Stimulated activated naive B cell treated with anti-CD40 and anti-IgM and Interleukin-4, amounts not matched to agents 10 μg/mL and 1 μg/mL and 100 μg/mL, for 72 hours (primary cell): ENCODE measurements at regions not wholly inside any gene's neighbourhood (a gene's known extent, or its start where the extent isn't known, plus 50 kb on each side); places are given as distances from the start of the nearest gene placed in this dataset.

Experiments used
- ATAC-seq, 2 donors: fragments of 150-1000 bp; cut with Tn5 transposase; replicated peaks; 2 replicates each; pipeline ENCODE4 v1.10.0; 2021; ENCODE audit warnings: moderate library complexity in 1 of 2
- DNase-seq: peaks from one replicate; pipeline ENCODE4 v3.0.0; 2021
- H3K27ac Mint-ChIP-seq: one replicate; pipeline ENCODE4 v1.8.0; 2022; ENCODE audit warnings: mild to moderate bottlenecking, mixed read lengths
- H3K27me3 Mint-ChIP-seq, 2 donors: one replicate each; pipeline ENCODE4 v1.8.0; 2022; ENCODE audit warnings: mixed read lengths in 2 of 2
- H3K36me3 Mint-ChIP-seq, 2 donors: one replicate each; pipeline ENCODE4 v1.8.0; 2022; ENCODE audit warnings: mixed read lengths in 2 of 2, mild to moderate bottlenecking in 1 of 2
- H3K4me1 Mint-ChIP-seq, 2 donors: one replicate each; pipeline ENCODE4 v1.8.0; 2022; ENCODE audit warnings: mixed read lengths in 2 of 2, mild to moderate bottlenecking in 1 of 2
- H3K4me3 Mint-ChIP-seq, 2 donors: one replicate each; pipeline ENCODE4 v1.8.0; 2022; ENCODE audit warnings: mild to moderate bottlenecking in 2 of 2, mixed read lengths in 2 of 2, moderate library complexity in 1 of 2
- H3K9me3 Mint-ChIP-seq, 2 donors: one replicate each; pipeline ENCODE4 v1.8.0; 2022; ENCODE audit warnings: mixed read lengths in 2 of 2, mild to moderate bottlenecking in 1 of 2

DNA sequence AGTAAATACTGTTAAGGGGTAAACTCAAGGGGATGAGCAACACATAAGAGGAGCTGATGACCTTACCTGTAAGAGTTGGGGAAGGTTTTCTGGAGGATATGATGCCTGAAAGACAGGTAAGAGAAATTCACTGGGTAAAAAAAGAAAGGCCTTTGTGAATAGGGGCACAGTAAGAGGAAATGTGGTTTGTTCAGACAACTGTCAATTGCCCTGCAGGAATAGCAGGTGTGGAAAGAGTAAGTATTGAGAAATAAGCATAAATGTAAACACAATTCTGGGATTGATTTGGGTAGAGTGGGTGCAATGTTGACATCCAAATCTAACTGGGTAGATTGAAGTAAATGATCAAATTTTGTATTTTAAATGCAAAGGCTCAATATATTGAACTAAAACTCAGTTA lies 670.0 kb downstream of the DHX35 start:
- no peak for ATAC-seq
- Mint-ChIP-seq H3K36me3 (no peaks in the 10 kb centered on the region), H3K4me1 (no peaks in the 10 kb centered on the region), H3K27ac (no peak overlapping the region), H3K9me3 (peaks cover 0 to 3% of the 10 kb centered on the region in 2 donors), H3K4me3 (no peak overlapping the region), H3K27me3 (no peaks in the 10 kb centered on the region)
- no peak for DNase-seq

DNA sequence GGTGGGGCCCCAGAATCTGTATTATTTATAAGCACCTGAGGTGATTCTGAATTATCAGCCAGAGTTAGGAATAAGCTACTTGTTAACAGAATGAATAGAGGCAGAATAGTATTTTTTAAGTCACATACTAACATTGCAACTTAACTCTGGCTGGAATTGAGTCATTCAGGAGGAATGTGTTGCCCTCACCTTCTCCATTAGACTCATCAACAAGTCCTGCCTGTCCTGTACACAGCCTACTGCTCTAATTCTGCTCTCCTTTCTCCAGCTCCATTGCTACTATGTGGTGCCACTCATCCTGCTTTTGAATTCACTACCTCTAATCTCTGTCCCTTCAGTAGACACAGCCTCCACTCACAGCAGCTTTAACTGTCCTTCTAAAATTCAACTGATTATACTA lies 669.4 kb downstream of the DHX35 start:
- no peaks in the 10 kb centered on the region for H3K36me3 Mint-ChIP-seq
- no peak overlapping the region for H3K27ac Mint-ChIP-seq
- DNase-seq (no peak), ATAC-seq (no peak)
- no peaks in the 10 kb centered on the region for H3K4me1 Mint-ChIP-seq
- H3K27me3 Mint-ChIP-seq = no peaks in the 10 kb centered on the region
- H3K9me3 Mint-ChIP-seq = peaks cover 0 to 3% of the 10 kb centered on the region in 2 donors
- no peak overlapping the region for H3K4me3 Mint-ChIP-seq

DNA sequence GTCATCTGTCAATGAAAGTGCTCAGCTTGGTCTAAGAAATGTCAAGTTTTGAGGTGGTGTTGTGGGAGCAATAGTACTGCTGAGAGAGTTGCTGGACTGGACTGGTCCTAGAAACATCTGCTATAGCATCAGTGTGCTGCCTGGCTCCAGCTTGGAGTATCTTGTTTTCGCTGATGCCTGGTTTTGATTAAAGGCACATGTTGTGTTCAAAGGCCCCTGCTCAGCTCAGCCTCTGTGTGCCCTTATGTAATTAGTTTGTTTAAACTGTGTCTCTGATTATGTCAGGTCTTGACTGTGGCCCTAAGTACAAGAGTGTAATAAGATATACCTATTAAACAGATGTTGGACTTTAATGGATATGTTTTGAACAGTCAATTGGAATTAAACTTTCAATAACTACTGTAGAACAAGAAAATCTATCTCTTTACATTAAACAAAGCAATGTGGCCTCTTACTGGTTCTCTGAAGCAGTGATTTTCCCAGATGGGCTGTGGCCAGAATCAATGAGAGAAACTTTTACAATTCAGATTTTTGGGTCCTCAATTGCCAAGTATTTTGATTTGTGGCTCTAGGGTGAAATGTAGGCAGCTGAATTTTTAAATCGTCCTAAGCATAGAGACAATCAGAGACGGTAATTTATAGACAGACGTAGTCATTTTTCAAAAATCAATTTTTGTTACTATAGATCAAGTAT lies 668.2 kb downstream of the DHX35 start:
- peaks cover 0 to 3% of the 10 kb centered on the region in 2 donors for H3K9me3 Mint-ChIP-seq
- no peaks in the 10 kb centered on the region for H3K27me3 Mint-ChIP-seq
- H3K27ac Mint-ChIP-seq = no peak overlapping the region
- no peak overlapping the region for H3K4me3 Mint-ChIP-seq
- H3K4me1 Mint-ChIP-seq = no peaks in the 10 kb centered on the region
- H3K36me3 Mint-ChIP-seq = no peaks in the 10 kb centered on the region
- DNase-seq (no peak), ATAC-seq (no peak)

DNA sequence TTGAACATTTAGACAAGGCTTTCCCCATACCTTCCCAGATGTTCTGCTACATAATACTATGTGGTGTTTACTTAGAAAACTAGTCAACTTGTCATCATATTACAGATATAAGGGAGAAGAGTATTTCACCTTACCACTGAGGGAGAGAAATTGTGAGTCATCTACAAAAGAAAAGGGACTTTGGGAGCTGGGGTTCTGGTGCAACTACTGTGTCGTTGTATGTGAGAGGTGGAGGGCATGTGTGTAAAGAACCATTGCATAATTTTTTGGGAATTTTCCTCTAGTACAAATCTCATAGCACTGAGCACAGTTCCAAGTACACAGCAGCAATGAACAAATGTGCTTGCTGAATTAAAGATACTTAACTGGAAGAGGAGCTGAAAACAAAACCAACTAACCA lies 665.6 kb downstream of the DHX35 start:
- no peaks in the 10 kb centered on the region for H3K27me3 Mint-ChIP-seq

DNA sequence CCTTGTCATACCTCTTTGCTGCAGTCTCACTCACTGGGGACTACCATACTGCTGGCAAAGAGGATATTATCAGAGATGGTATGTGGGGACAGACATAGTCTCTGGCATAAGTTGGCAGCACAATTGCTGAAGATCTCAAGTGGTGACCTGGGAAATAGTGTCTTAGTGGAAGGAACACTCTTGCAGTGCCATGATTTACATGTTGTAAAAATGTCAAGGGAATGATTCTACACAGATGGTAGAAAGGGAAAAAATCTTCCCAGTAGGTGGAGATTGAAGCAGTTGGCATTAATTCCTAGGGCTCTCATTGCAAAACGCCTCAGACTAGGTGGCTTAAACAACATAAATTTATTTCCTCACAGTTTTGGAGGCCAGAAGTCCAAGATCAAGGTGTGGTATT lies 662.2 kb downstream of the DHX35 start:
- Mint-ChIP-seq H3K36me3 (no peaks in the 10 kb centered on the region), H3K4me3 (no peak overlapping the region), H3K27me3 (no peaks in the 10 kb centered on the region), H3K9me3 (peaks cover 0 to 3% of the 10 kb centered on the region in 2 donors), H3K27ac (no peak overlapping the region), H3K4me1 (no peaks in the 10 kb centered on the region)
- DNase-seq (no peak), ATAC-seq (no peak)

More for the DNA sequence above, 665.6 kb downstream of the DHX35 start:
- Mint-ChIP-seq H3K4me3 (no peak overlapping the region), H3K27ac (no peak overlapping the region), H3K4me1 (no peaks in the 10 kb centered on the region), H3K9me3 (peaks cover 0 to 3% of the 10 kb centered on the region in 2 donors), H3K36me3 (no peaks in the 10 kb centered on the region)
- DNase-seq (no peak), ATAC-seq (no peak)

DNA sequence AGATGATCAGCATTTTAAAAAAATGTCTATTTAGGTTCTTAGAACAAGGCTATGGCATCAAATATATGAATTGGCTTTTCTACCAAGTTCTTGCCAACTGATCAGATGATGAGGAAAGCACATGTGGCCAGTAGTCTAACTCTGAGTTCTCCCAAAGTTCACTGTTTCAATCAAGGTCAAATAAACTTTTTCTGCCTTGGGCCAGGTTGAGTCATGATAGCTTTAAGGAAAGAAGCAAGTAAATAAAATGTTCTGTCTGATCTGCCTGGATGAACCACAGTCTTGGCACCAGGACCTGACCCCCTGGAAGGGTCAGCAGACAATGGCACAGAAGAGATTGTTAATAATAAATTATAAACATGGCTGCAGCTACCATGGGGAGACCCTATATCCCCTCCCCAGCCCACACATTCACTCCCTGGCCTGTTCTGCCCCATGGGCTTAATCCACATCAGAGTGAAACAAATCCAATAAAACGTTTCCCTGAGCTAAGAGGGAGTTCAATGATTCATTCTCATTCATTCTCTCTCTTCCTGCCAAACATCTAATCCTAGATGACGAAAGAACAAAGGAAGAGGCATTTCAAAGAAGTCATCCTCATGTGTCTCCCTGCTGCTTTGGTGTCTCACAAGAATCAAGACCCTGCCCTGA lies 661.6 kb downstream of the DHX35 start:
- Mint-ChIP-seq H3K4me3 (no peak overlapping the region), H3K27me3 (no peaks in the 10 kb centered on the region), H3K4me1 (no peaks in the 10 kb centered on the region), H3K36me3 (no peaks in the 10 kb centered on the region), H3K9me3 (peaks cover 0 to 3% of the 10 kb centered on the region in 2 donors), H3K27ac (no peak overlapping the region)
- ATAC-seq (no peak), DNase-seq (no peak)

DNA sequence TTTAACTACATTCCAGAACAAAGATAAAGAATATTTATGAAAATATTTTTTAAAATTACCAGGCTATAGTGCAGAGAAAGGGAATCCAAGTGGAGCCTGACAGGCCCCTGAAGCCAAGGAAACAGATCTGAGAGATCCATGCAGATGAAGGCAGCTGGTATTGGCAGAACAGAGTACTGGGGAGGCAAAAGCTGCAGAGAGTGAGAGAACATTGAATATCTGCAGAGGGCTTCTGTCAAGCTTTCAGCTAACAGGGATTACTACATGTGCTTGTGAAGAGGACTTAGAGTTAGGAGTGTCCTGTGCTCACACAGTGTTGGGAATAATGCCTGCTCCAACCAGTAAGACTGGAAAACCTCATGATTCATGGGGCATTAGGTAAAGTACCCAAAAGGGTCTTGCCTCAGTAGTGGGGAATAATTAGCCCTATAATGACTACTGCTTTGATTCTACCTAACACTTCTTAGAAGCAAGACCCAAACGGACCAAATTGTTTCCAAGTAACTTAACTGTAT lies 657.2 kb downstream of the DHX35 start:
- DNase-seq (no peak), ATAC-seq (no peak)
- Mint-ChIP-seq H3K4me1 (no peaks in the 10 kb centered on the region), H3K36me3 (no peaks in the 10 kb centered on the region), H3K9me3 (no peaks in the 10 kb centered on the region), H3K4me3 (no peak overlapping the region), H3K27ac (no peak overlapping the region), H3K27me3 (no peaks in the 10 kb centered on the region)

DNA sequence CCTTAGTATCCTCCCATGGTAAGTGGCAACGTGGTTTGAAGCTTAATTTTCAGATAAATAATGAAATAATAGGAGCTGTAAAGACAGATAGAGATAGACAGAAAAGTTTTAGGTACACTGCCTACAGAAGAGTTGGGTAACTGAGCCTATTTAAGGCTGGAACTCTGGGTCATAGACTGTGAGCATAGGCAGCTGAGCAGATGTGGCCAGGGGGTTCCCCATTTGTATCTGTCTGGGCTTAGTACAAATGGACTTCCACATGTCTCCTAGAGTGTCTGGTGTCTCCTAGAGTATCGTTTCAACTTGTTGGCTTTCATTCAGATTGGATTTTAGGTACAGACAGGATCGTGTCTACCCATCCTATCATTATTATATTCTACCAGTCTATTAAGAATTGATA lies 649.8 kb downstream of the DHX35 start:
- H3K4me3 Mint-ChIP-seq = no peak overlapping the region
- ATAC-seq (no peak), DNase-seq (no peak)
- H3K27ac Mint-ChIP-seq = no peak overlapping the region
- H3K9me3 Mint-ChIP-seq = peaks cover 4 to 11% of the 10 kb centered on the region in 2 donors
- no peaks in the 10 kb centered on the region for H3K4me1 Mint-ChIP-seq
- H3K36me3 Mint-ChIP-seq = no peaks in the 10 kb centered on the region
- H3K27me3 Mint-ChIP-seq = no peaks in the 10 kb centered on the region

DNA sequence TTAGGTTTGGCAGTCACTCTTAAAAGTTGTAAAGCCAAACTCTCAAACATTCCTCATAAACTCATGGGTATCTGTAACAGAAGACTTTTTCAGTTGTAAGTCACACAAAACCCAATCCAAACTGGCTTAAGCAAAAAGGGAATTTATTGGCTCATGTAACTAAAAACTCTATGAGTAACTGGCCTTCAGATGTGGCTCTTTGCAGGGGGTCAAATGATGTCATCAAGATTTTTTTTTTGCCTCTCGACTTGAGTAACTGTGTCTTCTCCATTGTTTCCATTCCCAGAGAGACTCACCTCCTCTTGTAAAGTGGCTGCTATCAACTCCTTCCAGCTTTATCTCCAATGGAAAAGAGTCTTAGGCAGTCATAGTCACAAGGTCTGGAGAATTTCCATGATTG lies 645.0 kb downstream of the DHX35 start:
- Mint-ChIP-seq H3K27ac (no peak overlapping the region), H3K4me3 (no peak overlapping the region), H3K27me3 (peaks cover 6% of the 10 kb centered on the region in 2 donors), H3K9me3 (peaks cover 4 to 11% of the 10 kb centered on the region in 2 donors), H3K36me3 (no peaks in the 10 kb centered on the region), H3K4me1 (no peaks in the 10 kb centered on the region)
- ATAC-seq (no peak), DNase-seq (no peak)

DNA sequence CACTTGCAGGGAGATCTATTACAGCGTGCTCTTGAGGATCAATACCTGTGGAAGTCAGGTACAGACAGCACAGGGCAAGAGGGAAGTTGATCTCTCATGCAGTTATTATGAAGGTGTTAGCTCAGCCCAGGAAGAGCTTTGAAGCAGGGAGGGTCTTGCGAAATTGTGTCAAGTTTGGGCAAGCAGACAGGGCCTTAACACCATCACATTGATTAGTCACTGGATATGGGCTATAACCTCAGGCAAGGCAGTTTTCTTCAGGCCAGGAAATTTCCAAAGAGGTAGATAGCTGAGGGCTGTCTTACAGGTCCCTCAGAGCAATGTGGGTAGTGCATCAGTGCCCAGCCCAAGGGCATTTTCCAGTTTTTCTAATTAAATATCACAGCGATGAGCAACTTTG lies 643.8 kb downstream of the DHX35 start:
- peaks cover 6% of the 10 kb centered on the region in 2 donors for H3K27me3 Mint-ChIP-seq
- no peak overlapping the region for H3K4me3 Mint-ChIP-seq
- no peaks in the 10 kb centered on the region for H3K4me1 Mint-ChIP-seq
- ATAC-seq = no peak
- peaks cover 0 to 10% of the 10 kb centered on the region in 2 donors for H3K9me3 Mint-ChIP-seq
- no peak overlapping the region for H3K27ac Mint-ChIP-seq
- H3K36me3 Mint-ChIP-seq = no peaks in the 10 kb centered on the region
- no peak for DNase-seq

DNA sequence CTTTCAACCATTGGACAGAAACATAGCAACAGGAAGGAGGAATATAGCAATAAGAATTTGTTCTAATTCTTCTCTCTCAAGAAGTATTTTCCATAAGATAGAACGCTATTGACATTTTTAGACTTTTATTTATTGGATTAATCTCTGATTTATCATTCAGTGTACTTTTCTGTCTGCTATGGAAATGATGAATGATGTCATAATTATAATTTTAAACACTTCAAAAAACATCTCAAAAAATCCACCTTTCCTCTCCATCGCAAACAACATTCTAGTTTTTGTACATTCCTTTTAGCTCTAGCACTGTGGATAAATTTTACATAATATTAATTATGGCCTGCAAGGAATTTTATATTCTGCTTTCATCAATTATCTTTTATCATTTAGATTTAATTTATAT lies 643.2 kb downstream of the DHX35 start:
- no peak overlapping the region for H3K4me3 Mint-ChIP-seq
- no peaks in the 10 kb centered on the region for H3K4me1 Mint-ChIP-seq
- DNase-seq (no peak), ATAC-seq (no peak)
- no peaks in the 10 kb centered on the region for H3K36me3 Mint-ChIP-seq
- peaks cover 6% of the 10 kb centered on the region in 2 donors for H3K27me3 Mint-ChIP-seq
- H3K27ac Mint-ChIP-seq = no peak overlapping the region
- peaks cover 0 to 7% of the 10 kb centered on the region in 2 donors for H3K9me3 Mint-ChIP-seq

DNA sequence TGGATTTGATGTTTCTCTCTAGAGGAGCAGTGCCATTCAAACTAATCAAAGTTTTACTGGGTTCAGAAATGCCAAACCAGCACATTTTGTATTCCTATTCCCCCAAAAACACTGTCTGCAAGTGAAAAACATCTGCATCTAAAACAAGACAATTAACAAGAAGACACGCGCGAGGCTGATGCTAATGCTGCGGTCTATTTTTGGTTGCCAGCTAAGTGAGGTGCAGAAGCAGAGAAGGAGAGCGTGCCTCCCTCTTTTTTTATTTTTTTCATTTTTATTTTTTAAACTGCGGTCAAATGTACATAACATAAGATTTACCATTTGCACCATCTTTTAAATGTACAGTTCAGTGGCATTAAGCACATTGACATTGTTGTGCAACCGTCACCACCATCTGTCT lies 641.1 kb downstream of the DHX35 start:
- no peaks in the 10 kb centered on the region for H3K36me3 Mint-ChIP-seq
- H3K27me3 Mint-ChIP-seq = peaks cover 6% of the 10 kb centered on the region in 2 donors
- H3K9me3 Mint-ChIP-seq = peaks cover 0 to 1% of the 10 kb centered on the region in 2 donors
- DNase-seq = no peak
- no peak overlapping the region for H3K4me3 Mint-ChIP-seq
- no peak for ATAC-seq
- no peak overlapping the region for H3K27ac Mint-ChIP-seq
- no peaks in the 10 kb centered on the region for H3K4me1 Mint-ChIP-seq

DNA sequence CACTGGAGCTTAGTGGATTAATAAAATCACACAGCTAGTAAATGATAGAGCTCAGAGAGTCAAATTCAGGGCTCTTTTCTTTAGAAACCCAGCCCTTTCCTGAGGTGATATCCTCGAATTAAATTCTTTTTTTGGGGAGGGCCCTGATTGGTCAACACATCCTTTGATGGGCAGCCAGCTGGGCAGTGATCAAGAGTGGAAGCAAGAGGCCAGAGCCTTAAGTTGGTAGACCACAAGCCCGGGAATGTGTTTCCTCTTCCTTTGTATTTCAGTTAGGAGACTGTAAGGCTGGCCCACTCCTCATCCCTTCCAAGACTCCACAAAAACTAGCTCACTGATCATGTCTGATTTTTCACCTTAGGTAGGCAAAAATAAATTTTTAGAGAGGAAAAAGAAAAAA lies 640.5 kb downstream of the DHX35 start:
- no peaks in the 10 kb centered on the region for H3K4me1 Mint-ChIP-seq

DNA sequence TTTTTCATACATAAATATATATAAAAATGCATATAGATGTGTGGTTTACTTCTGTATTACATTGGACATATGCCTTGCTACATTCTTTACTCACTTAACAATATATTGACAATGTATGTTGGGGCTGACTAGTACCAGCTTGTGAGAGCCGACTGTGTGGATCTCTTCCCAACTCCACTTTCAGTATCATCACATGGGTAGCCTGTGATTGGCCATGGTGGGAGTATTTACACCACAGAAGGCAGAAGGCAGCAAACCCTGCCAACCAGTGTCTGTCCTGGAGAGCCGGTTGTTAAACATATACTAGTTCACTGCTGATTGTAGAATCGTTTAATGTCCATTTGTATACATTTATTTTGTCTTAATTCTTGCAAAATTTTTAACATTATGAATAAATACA lies 638.7 kb downstream of the DHX35 start:
- H3K4me1 Mint-ChIP-seq = no peaks in the 10 kb centered on the region
- H3K9me3 Mint-ChIP-seq = peaks cover 0 to 1% of the 10 kb centered on the region in 2 donors
- no peak overlapping the region for H3K27ac Mint-ChIP-seq
- H3K27me3 Mint-ChIP-seq = peaks cover 6% of the 10 kb centered on the region in 2 donors
- DNase-seq (no peak), ATAC-seq (no peak)
- H3K4me3 Mint-ChIP-seq = no peak overlapping the region
- no peaks in the 10 kb centered on the region for H3K36me3 Mint-ChIP-seq

More for the DNA sequence above, 640.5 kb downstream of the DHX35 start:
- Mint-ChIP-seq H3K36me3 (no peaks in the 10 kb centered on the region), H3K9me3 (peaks cover 0 to 1% of the 10 kb centered on the region in 2 donors), H3K27me3 (peaks cover 6% of the 10 kb centered on the region in 2 donors), H3K27ac (no peak overlapping the region), H3K4me3 (no peak overlapping the region)
- ATAC-seq (no peak), DNase-seq (no peak)

DNA sequence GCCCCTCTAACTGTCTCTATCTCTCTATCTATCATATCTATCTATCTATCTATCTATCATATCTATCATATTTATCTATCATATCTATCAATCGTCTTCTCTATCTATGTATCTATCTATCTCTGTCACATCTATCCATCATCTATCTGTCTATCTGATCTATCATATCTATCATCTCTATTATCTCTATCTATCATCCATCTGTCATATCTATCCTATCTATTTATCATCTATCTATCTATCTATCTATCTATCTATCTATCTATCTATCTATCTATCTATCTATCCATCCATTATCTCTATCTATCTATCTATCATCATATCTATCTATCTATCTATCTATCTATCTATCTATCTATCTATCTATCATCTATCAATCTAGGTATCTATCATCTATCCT lies 638.0 kb downstream of the DHX35 start:
- Mint-ChIP-seq H3K4me3 (no peak overlapping the region), H3K27me3 (peaks cover 6% of the 10 kb centered on the region in 2 donors), H3K36me3 (no peaks in the 10 kb centered on the region), H3K4me1 (no peaks in the 10 kb centered on the region), H3K27ac (no peak overlapping the region), H3K9me3 (peaks cover 0 to 1% of the 10 kb centered on the region in 2 donors)
- no peak for DNase-seq
- no peak for ATAC-seq
